ENCODE measurements at regions not wholly inside any gene's neighbourhood (a gene's known extent, or its start where the extent isn't known, plus 50 kb on each side); places are given as distances from the start of the nearest gene placed in this dataset.

GRCh38 chr4:115215935-115216334 lies 102.5 kb upstream of the NDST4 start:
- no peak overlapping the region for H3K9ac ChIP-seq (ENCODE audit: low read depth, low read length)
- CTCF ChIA-PET, result no interaction called here

More at GRCh38 chr4:115215935-115216334, 102.5 kb upstream of the NDST4 start:
- no peak overlapping the region for H3K4me2 ChIP-seq (ENCODE audit: low read depth, low read length)
- H3K56ac ChIP-seq (ENCODE audit: extremely low read depth, insufficient read depth, low read length), result no peak overlapping the region
- H2BK15ac ChIP-seq (ENCODE audit: low read depth, low read length), result no peak overlapping the region
- no peak overlapping the region for H2AK5ac ChIP-seq (ENCODE audit: low read depth, low read length)
- H2AFZ ChIP-seq (replicated peaks; ENCODE audit: low read length, poor library complexity), result no peak overlapping the region
- H4K20me1 ChIP-seq (ENCODE audit: insufficient read depth, low read length), result no peaks in the 10 kb centered on the region
- H3K18ac ChIP-seq (ENCODE audit: low read depth, low read length), result no peak overlapping the region
- dilution Hi-C loops (cut with HindIII; ENCODE audit: low sequenced_read_pairs, unreplicated experiment) (no loop called here), intact Hi-C loops (cut with micrococcal nuclease) (no loop called here), in situ Hi-C loops (cut with MboI; ENCODE audit: low sequenced_read_pairs) (no loop called here)
- POLR2A ChIA-PET (ENCODE audit: unreplicated experiment), result no interaction called here
- no peak overlapping the region for H3K27ac ChIP-seq (ENCODE audit: insufficient read depth, low read length)
- no peaks in the 10 kb centered on the region for H3K27me3 ChIP-seq (ENCODE audit: control insufficient read depth, insufficient read depth, low read length)
- H3K4me1 ChIP-seq (ENCODE audit: control insufficient read depth, insufficient read depth, low read length), result no peaks in the 10 kb centered on the region
- no peak overlapping the region for H4K5ac ChIP-seq (ENCODE audit: low read depth, low read length)
- TF ChIP-seq RFX5 (IDR thresholded peaks at IDR 0.05; ENCODE audit: low read depth, low read length) (no peak), NFE2L2 (IDR thresholded peaks at IDR 0.05; ENCODE audit: low read depth, low read length) (no peak), CTCF (conservative IDR thresholded peaks at IDR 0.05; ENCODE audit: low read depth, low read length) (no peak), CHD1 (IDR thresholded peaks at IDR 0.05; ENCODE audit: low read depth, low read length) (no peak), MXI1 (IDR thresholded peaks at IDR 0.05; ENCODE audit: borderline replicate concordance, low read depth, low read length) (no peak), RCOR1 (IDR thresholded peaks at IDR 0.05; ENCODE audit: insufficient replicate concordance, low read length) (no peak), ELK1 (IDR thresholded peaks at IDR 0.05; ENCODE audit: borderline replicate concordance, low read depth, low read length) (no peak), USF2 (IDR thresholded peaks at IDR 0.05; ENCODE audit: low read depth, low read length) (no peak), SMC3 (IDR thresholded peaks at IDR 0.05; ENCODE audit: low read depth, low read length) (no peak), BHLHE40 (IDR thresholded peaks at IDR 0.05; ENCODE audit: low read depth, low read length) (no peak), MAZ (IDR thresholded peaks at IDR 0.05; ENCODE audit: borderline replicate concordance, low read depth, low read length) (no peak), MAFK (IDR thresholded peaks at IDR 0.05; ENCODE audit: low read depth, low read length) (no peak), FOS (IDR thresholded peaks at IDR 0.05; ENCODE audit: low read depth, low read length) (no peak)
- no peaks in the 10 kb centered on the region for H3K9me1 ChIP-seq (ENCODE audit: insufficient read depth, low read length)
- no peak overlapping the region for H2BK5ac ChIP-seq (ENCODE audit: low read depth, low read length, poor library complexity, severe bottlenecking)
- H2BK20ac ChIP-seq (ENCODE audit: low read depth, low read length), result no peak overlapping the region
- no peak overlapping the region for H4K91ac ChIP-seq (ENCODE audit: insufficient read depth, low read depth, low read length)
- no peak overlapping the region for H3K23ac ChIP-seq (ENCODE audit: low read depth, low read length)
- 60% methylated on average over 1 of the region's 3 CpGs; no CpG with 5 or more reads in 1 of the 2 experiments for WGBS, 2 experiments (ENCODE audit: extremely low coverage in 2 of 2, insufficient read length in 1 of 2)
- no peaks in the 10 kb centered on the region for H3K79me1 ChIP-seq (ENCODE audit: low read depth in 1 of 2, low read length in 2 of 2)
- no peak overlapping the region for H4K8ac ChIP-seq (ENCODE audit: low read depth in 2 of 2, low read length in 2 of 2)
- H3K4ac ChIP-seq (ENCODE audit: low read depth, low read length), result no peak overlapping the region
- H2AK9ac ChIP-seq (replicated peaks; ENCODE audit: low read depth, low read length, poor library complexity), result no peak overlapping the region
- no peak overlapping the region for H2BK120ac ChIP-seq (ENCODE audit: low read depth, low read length)
- ATAC-seq (ENCODE audit: low read depth) (no peak), DNase-seq (no peak)
- no peaks in the 10 kb centered on the region for H3K36me3 ChIP-seq (ENCODE audit: control insufficient read depth, insufficient read depth, low read length)
- H3K4me3 ChIP-seq (ENCODE audit: insufficient read depth, low read depth, low read length), result no peak overlapping the region
- no peak overlapping the region for H3K14ac ChIP-seq (replicated peaks; ENCODE audit: low read depth, low read length)
- no peaks in the 10 kb centered on the region for H3K9me3 ChIP-seq (ENCODE audit: control insufficient read depth, insufficient read depth, low read length)
- BruUV-seq (replicated peaks), result no TSS peak

Measured in IMR-90 (cell line).